T-cell (primary cell): ENCODE measurements at regions not wholly inside any gene's neighbourhood (a gene's known extent, or its start where the extent isn't known, plus 50 kb on each side); places are given as distances from the start of the nearest gene placed in this dataset.

ENCODE experiments used
- ATAC-seq, 4 experiments: fragments of 200-7000 bp in 3 of 4; fragments of 150-1000 bp in 1 of 4; cut with Tn5 transposase; replicated peaks in 1 of 4; 1 replicate in 3 of 4; 2 replicates in 1 of 4; pipeline ENCODE4 v1.10.0; 2021; ENCODE audit warnings: moderate library complexity in 3 of 4, mild to moderate bottlenecking in 2 of 4, moderate number of reproducible peaks in 1 of 4
- CTCF ChIA-PET, 2 donors: fragments of 300-600 bp; sonication (Branson Sonifier 250); formaldehyde crosslinking; loops; one replicate each; lab custom pipeline; 2022; ENCODE audit warnings: antibody characterized with exemption in 2 of 2; lab: Charles Lee
- POLR2A ChIA-PET, 2 donors: fragments of 300-600 bp; sonication (Branson Sonifier 250); formaldehyde crosslinking; loops; one replicate each; lab custom pipeline; 2022; ENCODE audit warnings: antibody characterized with exemption in 2 of 2; lab: Charles Lee
- DNase-seq, 35 experiments: peaks; one replicate each; pipeline versions ENCODE4 v3.0.0 to v3.0.0-alpha.2; 2013 to 2023
- H3K27ac ChIP-seq: one replicate; pipeline ENCODE4 v1.5.1; 2013; ENCODE audit warnings: low read length
- H3K27me3 ChIP-seq, 2 experiments: replicated peaks in 1 of 2; 1 replicate in 1 of 2; 2 replicates in 1 of 2; pipeline versions ENCODE4 v1.6.1 to v1.7.0; 2013; ENCODE audit warnings: low read length in 1 of 2, mixed read lengths in 1 of 2; ENCODE audit not compliant: control insufficient read depth in 2 of 2, insufficient read depth in 2 of 2; ENCODE audit errors: extremely low read depth in 1 of 2
- H3K36me3 ChIP-seq, 2 donors: 1 replicate in 1 of 2; 2 replicates in 1 of 2; pipeline versions ENCODE4 v1.6.1 to v1.7.0; 2013; ENCODE audit warnings: low read length in 1 of 2; ENCODE audit not compliant: control insufficient read depth in 2 of 2, insufficient read depth in 1 of 2; ENCODE audit errors: extremely low read depth in 1 of 2
- H3K4me1 ChIP-seq, 2 experiments: 1 replicate in 1 of 2; 2 replicates in 1 of 2; pipeline versions ENCODE4 v1.6.1 to v1.7.0; 2013; ENCODE audit warnings: low read length in 2 of 2, mixed read lengths in 1 of 2; ENCODE audit not compliant: insufficient read depth in 2 of 2, control insufficient read depth in 1 of 2; ENCODE audit errors: extremely low read depth in 1 of 2
- H3K4me3 ChIP-seq, 2 donors: 1 replicate in 1 of 2; 2 replicates in 1 of 2; pipeline versions ENCODE4 v1.5.1 to v1.7.0; 2013; ENCODE audit warnings: mild to moderate bottlenecking in 2 of 2, low read length in 1 of 2, moderate library complexity in 1 of 2; ENCODE audit not compliant: control insufficient read depth in 1 of 2; ENCODE audit errors: extremely low read depth in 1 of 2
- H3K9me3 ChIP-seq: 2 replicates; pipeline ENCODE4 v1.7.0; 2013
- H3K27ac Mint-ChIP-seq, 2 donors: one replicate each; pipeline ENCODE4 v1.8.0; 2020 to 2021; ENCODE audit warnings: mild to moderate bottlenecking in 2 of 2, mixed read lengths in 2 of 2
- H3K27me3 Mint-ChIP-seq, 2 donors: one replicate each; pipeline ENCODE4 v1.8.0; 2021 to 2022; ENCODE audit warnings: mixed read lengths in 2 of 2
- H3K36me3 Mint-ChIP-seq: one replicate; pipeline ENCODE4 v1.8.0; 2021; ENCODE audit warnings: mixed read lengths
- H3K4me1 Mint-ChIP-seq, 3 donors: one replicate each; pipeline ENCODE4 v1.8.0; 2020 to 2022; ENCODE audit warnings: mixed read lengths in 3 of 3, mild to moderate bottlenecking in 1 of 3
- H3K4me3 Mint-ChIP-seq, 3 donors: one replicate each; pipeline ENCODE4 v1.8.0; 2020 to 2022; ENCODE audit warnings: mild to moderate bottlenecking in 3 of 3, mixed read lengths in 3 of 3, moderate library complexity in 3 of 3
- H3K9me3 Mint-ChIP-seq, 3 donors: one replicate each; pipeline ENCODE4 v1.8.0; 2020 to 2022; ENCODE audit warnings: mixed read lengths in 3 of 3
- WGBS: methylation state at CpG from one replicate; pipeline ENCODE4 v1.1.5; 2013; ENCODE audit warnings: missing lambda C conversion rate; ENCODE audit not compliant: insufficient coverage; 5-methylcytosine and 5-hydroxymethylcytosine counted together

- no peaks in the 10 kb centered on the region for H3K9me3 Mint-ChIP-seq
- DNase-seq (no peak), ATAC-seq (no peak)
- no peaks in the 10 kb centered on the region for H3K27me3 ChIP-seq
- H3K4me1 ChIP-seq = peaks cover 0 to 6% of the 10 kb centered on the region in 2 experiments
- H3K4me3 Mint-ChIP-seq = no peak overlapping the region
- 79% methylated on average over 3 of the region's 5 CpGs for WGBS
- ChIA-PET CTCF (interaction anchor here (0.6 kb wide), 2 partner anchors 198 to 246 kb away, joined by 5 to 6 read pairs; partner anchors contain the start of gene EGR2 (in 1 of the 2)), POLR2A (no interaction called here)
- H3K4me3 ChIP-seq = no peak overlapping the region
- H3K4me1 Mint-ChIP-seq = peaks cover 0 to 13% (median 7%) of the 10 kb centered on the region in 3 donors
- H3K27ac ChIP-seq = no peak overlapping the region
- H3K36me3 Mint-ChIP-seq = no peaks in the 10 kb centered on the region
- H3K27ac Mint-ChIP-seq = no peak overlapping the region
- no peaks in the 10 kb centered on the region for H3K9me3 ChIP-seq
- H3K27me3 Mint-ChIP-seq = peaks cover 0 to 3% of the 10 kb centered on the region in 2 donors
- H3K36me3 ChIP-seq = no peaks in the 10 kb centered on the region
These were observed 186.5 kb upstream of the ADO start for GRCh38 chr10:62618054-62618453.

- peaks cover 0 to 3% of the 10 kb centered on the region in 2 donors for H3K27me3 Mint-ChIP-seq
- no peaks in the 10 kb centered on the region for H3K9me3 ChIP-seq
- peaks cover 0 to 2% of the 10 kb centered on the region in 2 experiments for H3K27me3 ChIP-seq
- no peak overlapping the region for H3K4me3 ChIP-seq
- H3K4me3 Mint-ChIP-seq = no peak overlapping the region
- CTCF ChIA-PET = interaction anchor here (0.6 to 1.3 kb wide), 3 partner anchors 9 to 412 kb away, joined by 3 to 8 read pairs (median 3); partner anchors contain the start of gene EGR2 (in 1 of the 2)
- POLR2A ChIA-PET = interaction anchor here (0.5 to 0.6 kb wide), 2 partner anchors 39 to 561 kb away, joined by 3 read pairs; no protein-coding TSS in a partner anchor
- ATAC-seq = no peak
- H3K36me3 ChIP-seq = no peaks in the 10 kb centered on the region
- peaks cover 0 to 13% (median 7%) of the 10 kb centered on the region in 3 donors for H3K4me1 Mint-ChIP-seq
- H3K27ac Mint-ChIP-seq = no peak overlapping the region
- no peak overlapping the region for H3K27ac ChIP-seq
- no peaks in the 10 kb centered on the region for H3K9me3 Mint-ChIP-seq
- no peak for DNase-seq
- WGBS = 81% methylated on average over 6 of the region's 7 CpGs
- H3K4me1 ChIP-seq = peaks cover 0 to 6% of the 10 kb centered on the region in 2 experiments
- H3K36me3 Mint-ChIP-seq = no peaks in the 10 kb centered on the region
These were observed 185.7 kb upstream of the ADO start for GRCh38 chr10:62618576-62619412.

DNA sequence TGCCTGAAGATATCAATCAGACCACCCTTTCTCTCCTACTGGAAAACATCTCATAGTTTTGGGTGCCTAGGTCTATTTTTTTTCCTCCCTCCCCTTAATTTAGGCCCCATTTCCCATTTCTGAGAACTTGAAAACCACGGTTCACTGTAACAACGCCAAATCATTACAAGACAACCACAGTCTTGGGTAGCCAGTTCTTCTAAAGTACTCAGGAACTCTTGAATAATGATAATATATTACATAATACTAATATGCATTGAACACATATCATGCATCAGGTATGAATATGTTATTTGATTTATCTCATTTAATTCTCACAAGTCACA lies 185.1 kb upstream of the ADO start:
- H3K27me3 Mint-ChIP-seq = no peaks in the 10 kb centered on the region
- no peaks in the 10 kb centered on the region for H3K36me3 ChIP-seq
- H3K36me3 Mint-ChIP-seq = no peaks in the 10 kb centered on the region
- no peak overlapping the region for H3K27ac ChIP-seq
- DNase-seq (no peak), ATAC-seq (no peak)
- peaks cover 0 to 2% of the 10 kb centered on the region in 2 experiments for H3K27me3 ChIP-seq
- WGBS = no CpG with 5 or more reads among the region's 2 CpGs
- H3K4me1 ChIP-seq = peaks cover 0 to 5% of the 10 kb centered on the region in 2 experiments
- H3K4me3 ChIP-seq = no peak overlapping the region
- no peaks in the 10 kb centered on the region for H3K9me3 ChIP-seq
- CTCF ChIA-PET = interaction anchor here (1.0 to 1.3 kb wide), 2 partner anchors 9 to 197 kb away, joined by 3 read pairs; partner anchors contain the start of gene EGR2 (in 1 of the 2)
- POLR2A ChIA-PET = interaction anchor here in 1 of 2 donors (0.6 kb wide), 1 partner anchor 39 kb away, joined by 3 read pairs; no protein-coding TSS in a partner anchor
- no peaks in the 10 kb centered on the region for H3K9me3 Mint-ChIP-seq
- no peak overlapping the region for H3K27ac Mint-ChIP-seq
- no peak overlapping the region for H3K4me3 Mint-ChIP-seq
- peaks cover 0 to 10% (median 4%) of the 10 kb centered on the region in 3 donors for H3K4me1 Mint-ChIP-seq

GRCh38 chr10:62620491-62620890 lies 184.0 kb upstream of the ADO start:
- Mint-ChIP-seq H3K27me3 (no peaks in the 10 kb centered on the region), H3K9me3 (no peaks in the 10 kb centered on the region), H3K27ac (no peak overlapping the region), H3K36me3 (no peaks in the 10 kb centered on the region), H3K4me3 (no peak overlapping the region), H3K4me1 (peaks cover 0 to 9% (median 2%) of the 10 kb centered on the region in 3 donors)
- ATAC-seq = peak in 1 of 4 experiments; percentile 19
- no CpG with 5 or more reads among the region's 2 CpGs for WGBS
- H3K27me3 ChIP-seq = peaks cover 0 to 2% of the 10 kb centered on the region in 2 experiments
- H3K9me3 ChIP-seq = no peaks in the 10 kb centered on the region
- no peaks in the 10 kb centered on the region for H3K4me1 ChIP-seq
- H3K27ac ChIP-seq = no peak overlapping the region
- no peaks in the 10 kb centered on the region for H3K36me3 ChIP-seq
- no peak overlapping the region for H3K4me3 ChIP-seq
- ChIA-PET CTCF (interaction anchor here in 1 of 2 donors (0.5 kb wide), 1 partner anchor 539 kb away, joined by 5 read pairs; no protein-coding TSS in a partner anchor), POLR2A (no interaction called here)
- no peak for DNase-seq

DNA sequence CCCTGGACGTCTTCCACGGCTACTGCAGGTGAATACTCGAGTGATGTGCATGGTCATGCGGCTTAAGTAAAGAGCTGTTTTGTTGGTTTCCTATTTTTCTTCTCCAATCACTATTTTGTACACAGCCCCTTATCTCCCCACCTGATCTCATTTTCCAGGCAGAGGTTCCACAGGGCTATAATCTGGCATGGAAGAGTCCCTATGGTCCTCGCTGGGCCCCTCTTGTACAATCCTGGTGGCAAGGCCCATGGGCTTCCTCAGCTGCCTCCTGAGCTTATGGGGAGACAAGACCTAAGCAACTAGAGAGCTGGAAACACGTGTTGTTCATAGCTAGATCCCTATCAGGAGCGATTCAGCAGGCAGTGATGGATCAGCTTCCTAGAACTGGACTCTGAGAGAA lies 181.3 kb upstream of the ADO start:
- WGBS = 74% methylated on average over 3 of the region's 7 CpGs

GRCh38 chr10:62625484-62625883 lies 179.0 kb upstream of the ADO start:
- no peaks in the 10 kb centered on the region for H3K27me3 Mint-ChIP-seq
- peaks cover 0 to 2% of the 10 kb centered on the region in 2 experiments for H3K27me3 ChIP-seq
- H3K4me3 Mint-ChIP-seq = no peak overlapping the region
- H3K27ac ChIP-seq = no peak overlapping the region
- ChIA-PET POLR2A (no interaction called here), CTCF (interaction anchor here (0.5 to 0.7 kb wide), 2 partner anchors 29 to 192 kb away, joined by 6 to 7 read pairs; no protein-coding TSS in a partner anchor)
- H3K4me3 ChIP-seq = no peak overlapping the region
- no peaks in the 10 kb centered on the region for H3K36me3 Mint-ChIP-seq
- DNase-seq (no peak), ATAC-seq (no peak)
- no peaks in the 10 kb centered on the region for H3K9me3 ChIP-seq
- peaks cover 0 to 4% (median 2%) of the 10 kb centered on the region in 3 donors for H3K4me1 Mint-ChIP-seq
- H3K4me1 ChIP-seq = no peaks in the 10 kb centered on the region
- no CpG with 5 or more reads among the region's 2 CpGs for WGBS
- no peaks in the 10 kb centered on the region for H3K9me3 Mint-ChIP-seq
- no peak overlapping the region for H3K27ac Mint-ChIP-seq
- H3K36me3 ChIP-seq = no peaks in the 10 kb centered on the region

More for the DNA sequence above, 181.3 kb upstream of the ADO start:
- DNase-seq (no peak), ATAC-seq (no peak)
- Mint-ChIP-seq H3K9me3 (no peaks in the 10 kb centered on the region), H3K36me3 (no peaks in the 10 kb centered on the region), H3K27ac (no peak overlapping the region), H3K4me1 (peaks cover 0 to 7% (median 2%) of the 10 kb centered on the region in 3 donors), H3K27me3 (no peaks in the 10 kb centered on the region), H3K4me3 (no peak overlapping the region)
- ChIA-PET POLR2A (interaction anchor here in 1 of 2 donors (0.6 kb wide), 1 partner anchor 161 kb away, joined by 3 read pairs; no protein-coding TSS in a partner anchor), CTCF (interaction anchor here in 1 of 2 donors (0.8 to 1.0 kb wide), 2 partner anchors 10 to 12 kb away, joined by 3 read pairs; no protein-coding TSS in a partner anchor)
- Histone ChIP-seq H3K9me3 (no peaks in the 10 kb centered on the region), H3K27me3 (peaks cover 0 to 2% of the 10 kb centered on the region in 2 experiments), H3K4me1 (no peaks in the 10 kb centered on the region), H3K27ac (no peak overlapping the region), H3K4me3 (no peak overlapping the region), H3K36me3 (no peaks in the 10 kb centered on the region)
